ENCODE measurements at regions not wholly inside any gene's neighbourhood (a gene's known extent, or its start where the extent isn't known, plus 50 kb on each side); places are given as distances from the start of the nearest gene placed in this dataset.
"Not testable (repeated sequence)": the region's sequence is repeated elsewhere in the genome, so short reads cannot be mapped to it uniquely, and the experiment has no call there.

DNA sequence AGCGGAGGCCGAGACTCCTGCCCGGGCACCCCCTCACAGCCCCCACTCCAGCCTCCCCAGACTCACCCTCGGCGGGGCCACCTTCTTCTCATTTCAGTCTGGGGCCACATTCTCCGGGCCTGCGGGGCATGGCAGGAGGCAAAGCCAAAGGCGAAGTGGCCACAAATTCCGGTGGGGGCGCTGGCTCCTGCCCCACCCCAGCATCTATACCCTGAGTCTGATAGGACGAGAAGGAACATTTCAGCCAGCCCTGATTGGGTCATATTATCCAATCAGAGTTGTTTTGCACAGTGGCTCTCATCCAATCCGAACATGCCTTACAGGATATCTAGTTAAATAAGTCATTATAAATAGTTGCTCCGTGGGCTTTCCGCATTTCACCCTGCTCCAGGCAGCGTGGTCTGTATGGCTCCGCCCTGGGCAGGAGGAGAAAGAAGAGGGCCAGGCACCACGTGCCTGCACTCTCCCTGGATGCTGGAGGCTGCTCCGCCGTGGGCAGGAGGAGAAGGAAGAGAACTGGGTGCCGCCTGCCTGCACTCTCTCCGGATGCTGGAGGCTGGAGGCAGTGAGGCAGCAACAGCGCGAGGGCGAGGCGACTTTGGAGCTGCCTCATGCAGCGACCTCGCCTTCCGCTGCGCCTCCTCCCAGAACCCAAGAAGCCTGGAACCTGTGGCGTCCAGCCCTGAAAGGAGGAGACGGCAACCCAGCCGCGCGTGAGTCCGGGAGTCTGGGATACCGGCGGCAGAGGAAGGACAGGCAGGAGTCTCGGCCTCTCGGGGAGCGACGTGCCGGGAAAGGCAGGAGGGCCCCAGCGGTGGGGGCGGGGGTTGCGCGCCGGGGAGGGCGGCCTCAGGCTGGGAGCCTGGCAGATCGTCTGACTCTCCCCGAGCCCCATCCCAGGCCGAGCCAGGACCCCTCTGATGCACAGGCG, 162.9 kb downstream of the ZNF33B start:
- Mint-ChIP-seq H3K4me3 (no peak overlapping the region), H3K4me1 (no peaks in the 10 kb centered on the region), H3K27me3 (peaks cover 20% of the 10 kb centered on the region), H3K9me3 (no peaks in the 10 kb centered on the region), H3K27ac (no peak overlapping the region), H3K36me3 (no peaks in the 10 kb centered on the region)
- no peak for ATAC-seq (ENCODE audit: low read depth)
- DNase-seq: no peak
- POLR2A ChIA-PET: no interaction called here

DNA sequence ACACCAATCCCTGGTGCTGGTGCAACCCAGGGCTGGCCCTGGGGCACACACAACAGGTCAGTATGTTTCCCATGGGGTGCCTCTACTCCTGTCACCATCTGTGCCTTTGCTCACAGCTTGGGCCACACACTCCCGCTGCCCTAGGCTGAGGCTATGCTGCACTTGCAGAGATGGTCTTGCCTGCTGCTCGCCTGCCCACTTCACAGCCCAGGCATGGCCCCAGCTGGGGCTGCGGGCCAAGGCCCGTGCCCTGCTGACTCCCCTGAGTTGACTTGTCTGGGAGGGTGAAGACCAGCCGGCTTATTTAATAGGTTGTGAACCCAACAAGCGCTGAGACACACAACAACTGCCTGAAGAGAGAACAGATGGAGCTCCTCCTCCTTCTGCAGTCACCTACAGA, 184.1 kb downstream of the ZNF33B start:
- ATAC-seq (ENCODE audit: low read depth) (no peak), DNase-seq (no peak)
- Mint-ChIP-seq H3K4me1 (no peaks in the 10 kb centered on the region), H3K27ac (no peak overlapping the region), H3K36me3 (no peaks in the 10 kb centered on the region), H3K27me3 (no peaks in the 10 kb centered on the region), H3K4me3 (no peak overlapping the region), H3K9me3 (peaks cover 14% of the 10 kb centered on the region)
- POLR2A ChIA-PET: no interaction called here

DNA sequence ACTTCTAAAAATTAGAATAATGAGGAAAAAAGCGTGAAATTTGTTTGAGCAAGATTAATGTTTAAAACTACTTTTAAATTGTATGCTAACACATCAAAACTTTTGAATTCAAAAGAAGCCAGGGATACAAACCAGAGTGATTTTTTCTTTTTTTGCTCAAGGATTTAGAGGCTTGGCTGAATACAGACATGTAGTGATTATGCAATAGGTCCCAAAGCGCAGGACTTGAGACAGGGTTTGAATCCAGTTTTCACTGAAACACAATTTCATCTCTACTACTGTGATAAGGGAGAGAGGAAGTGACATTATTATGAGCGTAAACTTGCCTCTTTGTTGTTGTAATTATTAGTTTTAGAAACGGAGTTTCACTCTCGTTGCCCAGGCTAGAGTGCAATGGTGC, 207.3 kb downstream of the ZNF33B start:
- Mint-ChIP-seq H3K4me3 (no peak overlapping the region), H3K27me3 (no peaks in the 10 kb centered on the region), H3K36me3 (no peaks in the 10 kb centered on the region), H3K9me3 (peaks cover 2% of the 10 kb centered on the region), H3K27ac (no peak overlapping the region), H3K4me1 (no peaks in the 10 kb centered on the region)
- POLR2A ChIA-PET: no interaction called here
- ATAC-seq (ENCODE audit: low read depth): no peak
- no peak for DNase-seq

DNA sequence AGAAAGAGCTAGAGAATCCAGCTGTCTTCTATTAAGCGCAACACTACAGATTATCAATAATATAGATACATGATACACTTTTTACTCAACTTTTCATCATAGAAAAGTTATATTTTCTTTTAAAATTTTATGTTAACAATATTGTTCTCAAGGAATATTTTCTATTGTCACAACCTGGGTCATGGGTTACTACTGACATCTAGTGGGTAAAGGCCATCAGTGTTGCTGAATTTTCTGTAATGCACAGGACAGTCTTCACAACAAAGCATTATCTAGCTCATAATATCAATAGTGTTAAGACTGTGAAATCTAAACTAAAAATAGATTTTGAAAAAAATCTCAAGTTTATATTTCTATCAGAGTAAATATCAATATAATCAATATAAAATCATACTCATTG, 209.8 kb downstream of the ZNF33B start:
- H3K4me3 Mint-ChIP-seq: no peak overlapping the region
- H3K27ac Mint-ChIP-seq: no peak overlapping the region
- no peak for ATAC-seq (ENCODE audit: low read depth)
- H3K36me3 Mint-ChIP-seq: no peaks in the 10 kb centered on the region
- H3K27me3 Mint-ChIP-seq: no peaks in the 10 kb centered on the region
- DNase-seq: no peak
- peaks cover 4% of the 10 kb centered on the region for H3K9me3 Mint-ChIP-seq
- no peaks in the 10 kb centered on the region for H3K4me1 Mint-ChIP-seq
- POLR2A ChIA-PET: no interaction called here

DNA sequence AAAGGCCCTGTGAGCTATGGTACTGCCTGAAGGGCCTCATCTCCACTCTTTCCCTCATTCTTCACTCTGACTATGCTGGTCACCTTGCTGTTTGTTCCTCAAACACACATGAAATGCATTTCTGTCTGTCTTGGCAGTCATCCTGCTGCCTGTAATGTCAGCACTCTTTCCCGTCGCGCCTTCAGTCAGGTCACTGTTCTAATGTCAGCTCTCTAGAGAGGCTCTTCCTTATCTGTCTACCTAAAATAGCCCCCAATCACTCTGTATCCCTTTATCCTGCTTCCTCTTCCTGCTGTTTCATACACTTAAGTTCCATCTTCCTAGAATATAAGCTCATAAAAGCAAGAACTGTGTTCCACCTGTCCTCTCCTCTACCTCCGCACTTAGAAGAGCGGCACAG, 215.5 kb downstream of the ZNF33B start:
- peaks cover 4% of the 10 kb centered on the region for H3K9me3 Mint-ChIP-seq
- no peaks in the 10 kb centered on the region for H3K27me3 Mint-ChIP-seq
- H3K27ac Mint-ChIP-seq: no peak overlapping the region
- H3K36me3 Mint-ChIP-seq: no peaks in the 10 kb centered on the region
- H3K4me1 Mint-ChIP-seq: no peaks in the 10 kb centered on the region
- ATAC-seq (ENCODE audit: low read depth) (no peak), DNase-seq (no peak)
- POLR2A ChIA-PET: no interaction called here
- H3K4me3 Mint-ChIP-seq: no peak overlapping the region

DNA sequence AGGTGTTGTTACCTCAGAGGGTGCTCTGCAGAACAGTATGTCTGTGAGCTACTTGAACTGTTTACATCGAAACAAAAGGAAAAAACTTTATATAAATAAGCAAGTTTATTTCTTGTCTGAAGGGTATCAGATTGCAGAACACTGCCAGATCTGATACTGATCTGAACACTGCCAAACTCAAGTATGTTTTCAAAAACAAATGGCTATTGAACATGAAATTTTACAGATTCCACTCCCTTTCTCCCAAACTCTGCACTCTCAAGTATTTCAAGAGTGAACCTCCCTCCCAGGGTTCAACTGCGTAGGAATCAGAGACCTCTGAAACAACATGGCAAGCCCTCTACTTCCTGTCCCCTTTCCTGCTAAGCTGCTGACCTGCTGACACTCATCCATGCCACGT, 216.6 kb downstream of the ZNF33B start:
- H3K9me3 Mint-ChIP-seq: peaks cover 4% of the 10 kb centered on the region

DNA sequence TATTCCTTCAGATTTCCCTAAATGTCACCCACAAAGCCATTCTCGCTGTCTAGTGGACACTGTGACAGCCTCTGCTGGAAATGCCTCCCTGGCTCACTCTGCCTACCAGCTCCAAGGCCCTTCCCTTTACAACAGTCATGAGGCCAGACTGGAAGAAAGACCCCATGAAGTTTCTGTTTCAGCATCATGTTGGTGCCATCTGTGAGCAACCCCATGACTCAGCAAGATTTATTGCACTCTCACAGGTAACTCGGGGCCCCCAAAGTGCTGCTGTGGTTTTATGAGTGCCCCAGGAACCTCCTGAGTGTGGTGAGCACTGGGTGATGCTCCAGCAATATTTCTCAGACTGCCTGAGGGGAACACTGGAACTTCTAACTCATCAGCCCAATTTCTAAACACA, 218.6 kb downstream of the ZNF33B start:
- no peak for ATAC-seq (ENCODE audit: low read depth)
- no peak overlapping the region for H3K4me3 Mint-ChIP-seq
- POLR2A ChIA-PET: no interaction called here
- H3K27me3 Mint-ChIP-seq: no peaks in the 10 kb centered on the region
- H3K36me3 Mint-ChIP-seq: no peaks in the 10 kb centered on the region
- H3K27ac Mint-ChIP-seq: no peak overlapping the region
- H3K9me3 Mint-ChIP-seq: peaks cover 7% of the 10 kb centered on the region
- no peaks in the 10 kb centered on the region for H3K4me1 Mint-ChIP-seq
- no peak for DNase-seq

More for the DNA sequence above, 216.6 kb downstream of the ZNF33B start:
- no peaks in the 10 kb centered on the region for H3K27me3 Mint-ChIP-seq
- DNase-seq (no peak), ATAC-seq (ENCODE audit: low read depth) (no peak)
- H3K4me3 Mint-ChIP-seq: no peak overlapping the region
- H3K4me1 Mint-ChIP-seq: no peaks in the 10 kb centered on the region
- POLR2A ChIA-PET: no interaction called here
- H3K36me3 Mint-ChIP-seq: no peaks in the 10 kb centered on the region
- H3K27ac Mint-ChIP-seq: no peak overlapping the region

DNA sequence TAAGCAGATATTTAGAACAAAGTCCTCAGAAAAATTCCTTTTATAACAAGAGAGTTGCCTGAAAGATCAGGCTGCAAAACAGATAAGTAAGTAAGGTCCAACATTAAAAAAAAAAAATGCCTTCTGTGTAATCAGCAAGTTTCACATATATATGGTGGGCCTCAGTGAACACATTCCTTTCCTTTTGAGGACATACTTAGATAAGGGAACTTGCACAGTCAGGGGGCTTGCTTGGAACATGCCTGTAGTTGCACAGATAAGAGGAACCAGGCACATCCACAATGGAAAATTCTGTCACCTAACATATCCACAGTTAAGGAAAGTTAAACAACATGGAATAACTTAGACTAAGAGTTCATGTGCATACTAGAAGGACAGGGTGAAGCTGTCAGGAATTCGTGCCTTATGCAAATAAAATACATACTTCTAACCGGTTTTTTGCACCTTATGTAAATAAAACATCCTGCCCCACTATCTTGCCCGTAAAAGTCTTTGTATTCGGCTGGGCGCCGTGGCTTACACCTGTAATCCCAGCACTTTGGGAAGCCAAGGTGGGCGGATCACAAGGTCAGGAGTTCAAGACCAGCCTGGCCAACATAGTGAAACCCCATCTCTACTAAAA, 257.3 kb downstream of the ZNF33B start:
- ATAC-seq (ENCODE audit: low read depth) (no peak), DNase-seq (no peak)
- POLR2A ChIA-PET: no interaction called here
- no peaks in the 10 kb centered on the region for H3K4me1 Mint-ChIP-seq
- no peaks in the 10 kb centered on the region for H3K27me3 Mint-ChIP-seq
- H3K36me3 Mint-ChIP-seq: no peaks in the 10 kb centered on the region
- H3K27ac Mint-ChIP-seq: no peak overlapping the region
- no peak overlapping the region for H3K4me3 Mint-ChIP-seq
- H3K9me3 Mint-ChIP-seq: peaks cover 17% of the 10 kb centered on the region

DNA sequence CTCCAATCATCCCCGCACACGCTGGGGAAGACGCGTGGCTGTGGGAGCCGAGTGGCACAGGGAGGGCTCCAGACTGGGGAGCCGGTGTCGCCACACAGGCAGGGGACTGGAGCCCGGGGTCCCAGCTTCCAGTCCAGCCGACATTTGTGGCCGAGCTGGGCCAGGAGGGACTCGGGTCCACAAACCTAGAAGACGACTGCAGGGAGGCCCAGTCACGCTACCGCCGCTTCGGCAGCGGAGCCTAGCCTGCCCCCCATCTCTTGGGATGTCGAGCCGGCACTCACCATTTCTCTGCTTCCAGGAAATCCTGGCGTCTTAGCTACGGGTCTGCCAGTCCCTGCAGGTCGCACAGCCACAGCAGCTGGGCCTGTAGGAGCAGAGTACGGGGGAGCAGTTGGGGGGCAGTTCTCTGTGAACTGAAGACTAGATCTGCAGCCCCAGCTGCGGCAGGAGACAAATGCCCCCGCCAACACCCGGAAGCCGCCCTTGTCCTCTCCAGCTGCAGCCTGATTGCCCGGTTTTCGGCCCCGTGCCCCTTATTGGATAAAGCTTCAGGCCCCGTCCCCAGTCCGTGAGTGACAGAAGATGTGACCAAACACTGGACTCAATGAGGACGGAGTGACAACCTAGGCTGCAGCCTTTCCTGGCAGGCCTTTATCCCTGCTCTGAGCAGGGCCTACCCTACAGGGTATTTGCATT, 270.7 kb downstream of the ZNF33B start:
- peaks cover 11% of the 10 kb centered on the region for H3K9me3 Mint-ChIP-seq
- H3K27ac Mint-ChIP-seq: no peak overlapping the region
- no peaks in the 10 kb centered on the region for H3K36me3 Mint-ChIP-seq
- no peaks in the 10 kb centered on the region for H3K27me3 Mint-ChIP-seq
- DNase-seq: no peak
- ATAC-seq (ENCODE audit: low read depth): no peak
- POLR2A ChIA-PET: interaction anchor here (0.5 kb wide), 1 partner anchor 187 kb away, joined by 3 read pairs; no protein-coding TSS in a partner anchor
- no peaks in the 10 kb centered on the region for H3K4me1 Mint-ChIP-seq
- no peak overlapping the region for H3K4me3 Mint-ChIP-seq

DNA sequence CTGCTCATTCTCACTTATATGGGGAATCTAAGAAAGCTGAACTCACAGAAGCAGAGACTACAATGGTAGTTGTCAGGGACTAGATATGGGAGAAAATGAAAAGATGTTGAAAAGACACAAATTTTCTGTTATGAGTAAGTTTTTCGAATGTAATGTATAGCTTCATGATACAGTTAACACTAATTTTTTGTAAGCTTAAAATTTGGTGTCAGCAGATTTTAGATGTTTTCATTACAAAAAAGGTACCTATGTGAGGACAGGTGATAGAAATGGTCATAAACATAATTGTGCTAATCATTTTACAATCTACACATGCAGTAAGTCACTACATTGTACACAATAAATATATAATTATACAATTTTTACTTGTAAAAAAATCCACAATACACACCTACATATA, 286.6 kb downstream of the ZNF33B start:
- no peak for ATAC-seq (ENCODE audit: low read depth)
- no peak for DNase-seq
- no peaks in the 10 kb centered on the region for H3K4me1 Mint-ChIP-seq

DNA sequence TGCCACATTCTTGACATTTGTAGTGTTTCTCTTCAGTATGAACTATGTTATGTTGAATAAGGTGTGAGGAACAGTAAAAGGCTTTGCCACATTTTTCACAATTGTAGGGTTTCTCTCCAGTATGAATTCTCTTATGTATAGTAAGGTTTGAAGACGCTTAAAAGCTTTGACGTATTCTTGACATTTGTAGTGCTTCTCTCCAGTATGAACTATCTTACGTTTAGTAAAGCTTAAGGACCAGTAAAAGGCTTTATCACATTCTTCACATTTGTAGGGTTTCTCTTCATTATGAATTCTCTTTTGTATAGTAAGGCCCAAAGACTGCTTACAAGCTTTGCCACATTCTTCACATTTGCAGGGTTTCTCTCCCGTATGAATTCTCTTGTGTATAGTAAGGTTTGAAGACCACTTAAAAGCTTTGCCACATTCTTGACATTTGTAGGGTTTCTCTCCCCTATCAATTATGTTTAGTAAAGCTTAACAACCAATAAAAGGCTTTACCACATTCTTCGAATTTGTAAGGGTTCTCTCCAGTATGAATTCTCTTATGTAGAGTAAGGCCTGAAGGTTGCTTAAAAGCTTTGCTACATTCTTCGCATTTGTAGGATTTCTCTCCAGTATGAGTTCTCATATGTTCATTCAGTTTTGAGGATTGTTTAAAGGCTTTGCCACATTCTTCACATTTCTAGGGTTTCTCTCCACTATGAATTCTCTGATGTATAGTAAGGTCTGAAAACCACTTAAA, 301.6 kb downstream of the ZNF33B start:
- peaks cover 22% of the 10 kb centered on the region for H3K9me3 Mint-ChIP-seq
- POLR2A ChIA-PET; H3K27me3 Mint-ChIP-seq; DNase-seq; ATAC-seq (ENCODE audit: low read depth); H3K4me3 Mint-ChIP-seq; H3K27ac Mint-ChIP-seq; H3K4me1 Mint-ChIP-seq; H3K36me3 Mint-ChIP-seq: not testable (repeated sequence)

More for the DNA sequence above, 286.6 kb downstream of the ZNF33B start:
- Mint-ChIP-seq H3K36me3 (no peaks in the 10 kb centered on the region), H3K27me3 (no peaks in the 10 kb centered on the region), H3K27ac (no peak overlapping the region), H3K4me3 (no peak overlapping the region), H3K9me3 (peaks cover 10% of the 10 kb centered on the region)
- POLR2A ChIA-PET: no interaction called here

DNA sequence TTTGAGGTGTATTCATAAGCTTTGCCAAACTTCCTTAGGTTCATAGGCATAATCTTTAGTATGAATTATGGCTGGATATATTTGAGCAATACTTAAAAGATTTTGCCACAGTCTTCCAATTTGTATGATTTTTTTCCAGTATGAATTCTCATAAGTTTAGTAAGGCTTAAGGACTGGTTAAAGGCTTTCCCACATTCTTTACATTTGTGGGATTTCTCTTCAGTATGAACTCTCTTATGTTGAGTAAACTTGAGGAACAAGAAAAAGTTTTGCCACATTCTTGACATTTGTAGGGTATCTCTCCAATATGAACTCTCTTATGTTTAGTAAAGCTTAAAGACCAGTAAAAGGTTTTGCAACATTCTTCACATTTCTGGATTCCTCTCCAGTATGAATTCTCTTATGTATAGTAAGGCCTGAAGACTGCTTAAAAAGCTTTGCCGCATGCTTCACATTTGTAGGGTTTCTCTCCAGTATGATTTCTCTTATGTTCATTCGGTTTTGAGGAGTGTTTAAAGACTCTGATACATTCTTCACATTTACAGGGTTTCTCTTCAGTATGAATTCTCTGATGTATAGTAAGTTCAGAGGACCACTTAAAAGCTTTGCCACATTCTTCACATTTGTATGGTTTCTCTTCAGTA, 302.6 kb downstream of the ZNF33B start:
- H3K27ac Mint-ChIP-seq; H3K4me1 Mint-ChIP-seq; H3K27me3 Mint-ChIP-seq; H3K4me3 Mint-ChIP-seq; POLR2A ChIA-PET; H3K36me3 Mint-ChIP-seq; ATAC-seq (ENCODE audit: low read depth); DNase-seq: not testable (repeated sequence)
- peaks cover 24% of the 10 kb centered on the region for H3K9me3 Mint-ChIP-seq

DNA sequence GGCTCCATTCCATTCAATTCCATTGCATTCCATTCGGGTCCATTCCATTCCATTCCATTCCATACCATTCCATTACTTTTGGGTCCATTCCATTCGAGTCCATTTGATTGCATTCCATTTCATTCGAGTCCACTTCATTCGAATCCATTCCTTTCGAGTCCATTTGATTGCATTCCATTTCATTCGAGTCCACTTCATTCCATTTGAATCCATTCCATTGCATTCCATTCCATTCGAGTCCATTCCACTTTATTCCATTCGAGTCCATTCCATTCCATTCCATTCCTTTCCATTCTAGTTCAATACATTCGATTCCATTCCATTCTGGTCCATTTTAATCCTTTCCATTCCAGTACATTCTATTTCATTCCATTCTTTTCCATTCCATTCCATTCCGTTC, 334.0 kb downstream of the ZNF33B start:
- H3K4me1 Mint-ChIP-seq: no peaks in the 10 kb centered on the region
- no peak overlapping the region for H3K27ac Mint-ChIP-seq
- no peak for DNase-seq
- H3K9me3 Mint-ChIP-seq: peaks cover 94% of the 10 kb centered on the region
- no peaks in the 10 kb centered on the region for H3K27me3 Mint-ChIP-seq
- H3K36me3 Mint-ChIP-seq: peaks cover 48% of the 10 kb centered on the region
- H3K4me3 Mint-ChIP-seq: no peak overlapping the region
- no peak for ATAC-seq (ENCODE audit: low read depth)
- POLR2A ChIA-PET: no interaction called here
